LNCAP (cell line): ENCODE measurements at regions not wholly inside any gene's neighbourhood (a gene's known extent, or its start where the extent isn't known, plus 50 kb on each side); places are given as distances from the start of the nearest gene placed in this dataset.

Source experiments
- CTCF ChIP-seq: fragments of 450-650 bp; IDR thresholded peaks from 2 replicates; pipeline ENCODE4 v1.5.1; 2017; ENCODE audit warnings: mild to moderate bottlenecking

GRCh38 chr2:64223055-64223454 lies 78.8 kb upstream of the PELI1 start:
- no peak for TF ChIP-seq CTCF

- no peak for TF ChIP-seq CTCF
These were observed 81.3 kb upstream of the PELI1 start for GRCh38 chr2:64225491-64225890.

GRCh38 chr2:64226611-64227010 lies 82.4 kb upstream of the PELI1 start:
- TF ChIP-seq CTCF = no peak

GRCh38 chr2:64227603-64228125 lies 83.4 kb upstream of the PELI1 start:
- no peak for TF ChIP-seq CTCF

GRCh38 chr2:64228126-64228678 lies 84.0 kb upstream of the PELI1 start:
- no peak for TF ChIP-seq CTCF

GRCh38 chr2:64228918-64229317 lies 84.7 kb upstream of the PELI1 start:
- no peak for TF ChIP-seq CTCF

GRCh38 chr2:64230540-64230939 lies 86.3 kb upstream of the PELI1 start:
- no peak for TF ChIP-seq CTCF

- no peak for TF ChIP-seq CTCF
These were observed 88.0 kb upstream of the PELI1 start for GRCh38 chr2:64232266-64232665.
